Thyroid gland (tissue), 4 donors: ENCODE measurements at regions not wholly inside any gene's neighbourhood (a gene's known extent, or its start where the extent isn't known, plus 50 kb on each side); places are given as distances from the start of the nearest gene placed in this dataset.

Experiments
- CTCF ChIP-seq, 6 experiments: fragments of 200-600 bp in 3 of 6; fragments of 450-650 bp in 3 of 6; sonication (generic) in 3 of 6; IDR thresholded peaks; one replicate each; pipeline ENCODE4 v1.5.1; 2016 to 2019; ENCODE audit warnings: antibody characterized with exemption in 6 of 6, mild to moderate bottlenecking in 2 of 6, inconsistent platforms in 1 of 6, moderate library complexity in 1 of 6
- POLR2A ChIP-seq, 2 donors: fragments of 450-650 bp; IDR thresholded peaks; one replicate each; pipeline ENCODE4 v1.6.1; 2017; ENCODE audit warnings: antibody characterized with exemption in 2 of 2, mild to moderate bottlenecking in 2 of 2, moderate library complexity in 1 of 2

- TF ChIP-seq CTCF (IDR thresholded peaks at IDR 0.05), result no peak
- no peak for TF ChIP-seq POLR2A (IDR thresholded peaks at IDR 0.05)
These were observed 217.3 kb downstream of the ERMARD start for GRCh38 chr6:169968541-169969270.
